Tibial nerve (tissue), 4 donors: ENCODE measurements at regions not wholly inside any gene's neighbourhood (a gene's known extent, or its start where the extent isn't known, plus 50 kb on each side); places are given as distances from the start of the nearest gene placed in this dataset.

Experiments used
- DNase-seq, 2 donors: peaks; one replicate each; pipeline ENCODE4 v3.0.0-alpha.2; 2019; ENCODE audit warnings: low spot score in 2 of 2
- H3K27ac ChIP-seq, 4 donors: fragments of 200-600 bp; sonication (generic) in 3 of 4; one replicate each; pipeline ENCODE4 v1.5.1; 2017 to 2019; ENCODE audit warnings: mild to moderate bottlenecking in 1 of 4
- H3K27me3 ChIP-seq, 2 donors: fragments of 200-600 bp; sonication (generic) in 1 of 2; one replicate each; pipeline versions ENCODE4 v1.5.1 to v1.6.0; 2017 to 2019
- H3K36me3 ChIP-seq, 3 donors: fragments of 200-600 bp; sonication (generic); one replicate each; pipeline ENCODE4 v1.5.1; 2018 to 2019
- H3K4me1 ChIP-seq, 4 donors: fragments of 200-600 bp; sonication (generic) in 3 of 4; one replicate each; pipeline ENCODE4 v1.5.1; 2017 to 2019
- H3K4me3 ChIP-seq, 4 donors: fragments of 200-600 bp; sonication (generic) in 3 of 4; one replicate each; pipeline ENCODE4 v1.5.1; 2017 to 2019; ENCODE audit warnings: mild to moderate bottlenecking in 1 of 4, moderate library complexity in 1 of 4
- H3K9me3 ChIP-seq, 4 donors: fragments of 200-600 bp; sonication (generic) in 3 of 4; one replicate each; pipeline ENCODE4 v1.5.1; 2017 to 2019
- CTCF ChIP-seq, 5 experiments: fragments of 200-600 bp in 3 of 5; fragments of 450-650 bp in 2 of 5; sonication (generic) in 3 of 5; IDR thresholded peaks; one replicate each; pipeline ENCODE4 v1.5.1; 2016 to 2019; ENCODE audit warnings: antibody characterized with exemption in 5 of 5, mild to moderate bottlenecking in 3 of 5, moderate library complexity in 2 of 5
- EP300 ChIP-seq, 2 donors: sonication (generic); formaldehyde crosslinking; IDR thresholded peaks; one replicate each; pipeline ENCODE4 v1.6.1; 2017; ENCODE audit warnings: antibody characterized with exemption in 2 of 2, mild to moderate bottlenecking in 1 of 2
- POLR2A ChIP-seq, 2 donors: fragments of 450-650 bp; IDR thresholded peaks; one replicate each; pipeline ENCODE4 v1.6.1; 2017; ENCODE audit warnings: antibody characterized with exemption in 2 of 2, mild to moderate bottlenecking in 2 of 2, moderate library complexity in 2 of 2
- WGBS, 2 donors: methylation state at CpG; one replicate each; pipeline ENCODE4 v1.1.5; 2018; 5-methylcytosine and 5-hydroxymethylcytosine counted together

- no peaks in the 10 kb centered on the region for H3K9me3 ChIP-seq
- TF ChIP-seq EP300 (IDR thresholded peaks at IDR 0.05) (no peak), POLR2A (IDR thresholded peaks at IDR 0.05) (no peak), CTCF (IDR thresholded peaks at IDR 0.05) (no peak)
- no peaks in the 10 kb centered on the region for H3K27me3 ChIP-seq
- H3K27ac ChIP-seq = no peak overlapping the region
- WGBS, 2 donors = 86 to 93% methylated on average over 1 of the region's 1 CpG
- DNase-seq = no peak
- H3K4me3 ChIP-seq = no peak overlapping the region
- H3K4me1 ChIP-seq = no peaks in the 10 kb centered on the region
- H3K36me3 ChIP-seq = no peaks in the 10 kb centered on the region
Measured at GRCh38 chr3:73120710-73121109, 59.3 kb downstream of the EBLN2 start.

GRCh38 chr3:73121669-73122331 is 60.3 kb downstream of the EBLN2 start:
- Histone ChIP-seq H3K36me3 (no peaks in the 10 kb centered on the region), H3K4me1 (no peaks in the 10 kb centered on the region), H3K9me3 (no peaks in the 10 kb centered on the region), H3K27me3 (no peaks in the 10 kb centered on the region), H3K27ac (no peak overlapping the region), H3K4me3 (no peak overlapping the region)
- 90 to 91% methylated on average over 2 of the region's 2 CpGs for WGBS, 2 donors
- DNase-seq = no peak
- no peak for TF ChIP-seq POLR2A (IDR thresholded peaks at IDR 0.05)
- TF ChIP-seq CTCF (IDR thresholded peaks at IDR 0.05) = no peak
- no peak for TF ChIP-seq EP300 (IDR thresholded peaks at IDR 0.05)

DNA sequence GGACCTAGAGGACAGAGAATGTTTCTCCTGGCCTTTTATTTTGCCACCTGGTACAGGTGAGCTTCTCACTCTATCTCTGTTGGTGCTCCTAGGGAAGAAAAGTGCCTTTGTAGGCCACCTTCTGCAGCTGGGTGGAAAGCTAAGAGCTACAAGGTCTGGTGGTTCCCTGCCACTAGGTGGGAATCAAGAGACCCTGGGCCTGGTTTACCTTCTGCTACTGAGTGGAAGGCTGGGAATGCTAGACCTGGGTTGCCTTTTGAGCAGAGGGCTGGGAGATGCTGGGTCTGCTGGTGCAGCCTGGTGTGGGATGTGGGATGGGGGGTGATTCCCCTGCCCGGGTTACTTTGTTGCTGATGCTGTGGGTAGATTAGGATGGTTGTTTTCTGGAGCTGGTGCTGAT is 72.6 kb downstream of the EBLN2 start:
- H3K36me3 ChIP-seq = no peaks in the 10 kb centered on the region
- peaks cover 0 to 36% (median 0%) of the 10 kb centered on the region in 4 donors for H3K9me3 ChIP-seq
- no peaks in the 10 kb centered on the region for H3K4me1 ChIP-seq
- no peak overlapping the region for H3K4me3 ChIP-seq
- TF ChIP-seq EP300 (IDR thresholded peaks at IDR 0.05) = no peak
- no peak for TF ChIP-seq CTCF (IDR thresholded peaks at IDR 0.05)
- TF ChIP-seq POLR2A (IDR thresholded peaks at IDR 0.05) = no peak
- WGBS, 2 donors = 72 to 82% methylated on average over 1 of the region's 1 CpG
- no peak overlapping the region for H3K27ac ChIP-seq
- H3K27me3 ChIP-seq = no peaks in the 10 kb centered on the region
- no peak for DNase-seq

- Histone ChIP-seq H3K4me3 (no peak overlapping the region), H3K4me1 (peaks cover 0 to 21% (median 6%) of the 10 kb centered on the region in 4 donors), H3K9me3 (peaks cover 0 to 27% (median 0%) of the 10 kb centered on the region in 4 donors), H3K27me3 (no peaks in the 10 kb centered on the region), H3K27ac (no peak overlapping the region), H3K36me3 (no peaks in the 10 kb centered on the region)
- no peak for DNase-seq
- 85 to 90% methylated on average over 6 of the region's 6 CpGs for WGBS, 2 donors
- TF ChIP-seq POLR2A (IDR thresholded peaks at IDR 0.05) = no peak
- TF ChIP-seq CTCF (IDR thresholded peaks at IDR 0.05) = no peak
- no peak for TF ChIP-seq EP300 (IDR thresholded peaks at IDR 0.05)
Measured at GRCh38 chr3:73136941-73137340, 75.5 kb downstream of the EBLN2 start.

GRCh38 chr3:73137736-73138403 is 76.4 kb downstream of the EBLN2 start:
- Histone ChIP-seq H3K4me3 (no peak overlapping the region), H3K4me1 (peaks cover 0 to 26% (median 6%) of the 10 kb centered on the region in 4 donors), H3K9me3 (peaks cover 0 to 18% (median 0%) of the 10 kb centered on the region in 4 donors), H3K36me3 (no peaks in the 10 kb centered on the region), H3K27me3 (no peaks in the 10 kb centered on the region), H3K27ac (no peak overlapping the region)
- 94 to 95% methylated on average over 6 of the region's 6 CpGs for WGBS, 2 donors
- TF ChIP-seq CTCF (IDR thresholded peaks at IDR 0.05) (no peak), POLR2A (IDR thresholded peaks at IDR 0.05) (no peak), EP300 (IDR thresholded peaks at IDR 0.05) (no peak)
- DNase-seq = no peak
